ENCODE measurements at regions not wholly inside any gene's neighbourhood (a gene's known extent, or its start where the extent isn't known, plus 50 kb on each side); places are given as distances from the start of the nearest gene placed in this dataset.

DNA sequence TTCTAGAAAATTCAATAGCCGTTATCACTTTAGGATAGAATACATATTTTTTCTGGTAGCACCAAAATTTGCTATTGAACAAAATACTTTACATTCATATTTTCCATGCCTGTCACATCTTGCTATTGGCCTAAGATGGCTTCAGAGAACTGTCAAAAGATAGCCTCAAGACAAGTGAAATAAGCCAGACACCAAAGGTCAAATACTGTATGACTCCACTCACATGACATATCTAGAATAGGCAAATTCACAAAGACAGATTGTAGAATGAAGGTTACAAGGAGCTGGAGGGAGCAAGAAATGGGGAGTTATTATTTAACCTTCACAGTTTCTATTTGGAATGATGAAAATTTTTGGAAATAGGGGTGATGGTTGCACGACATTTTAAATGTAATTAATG is 223.7 kb upstream of the ZC3H12C start:
- Histone ChIP-seq H2AFZ (ENCODE audit: control insufficient read depth, low read depth, low read length) (no peak overlapping the region), H3K4me1 (ENCODE audit: control insufficient read depth, insufficient read depth, low read length) (peaks cover 9% of the 10 kb centered on the region), H3K36me3 (ENCODE audit: control insufficient read depth in 2 of 2, insufficient read depth in 2 of 2, low read length in 1 of 2) (no peaks in the 10 kb centered on the region), H3K27ac (ENCODE audit: control insufficient read depth, insufficient read depth) (no peak overlapping the region), H3K9ac (ENCODE audit: control insufficient read depth, insufficient read depth, low read length) (no peak overlapping the region), H3K27me3 (replicated peaks in 1 of 2; ENCODE audit: control insufficient read depth in 2 of 2, insufficient read depth in 2 of 2, low read length in 1 of 2) (no peaks in the 10 kb centered on the region), H3K4me2 (ENCODE audit: control insufficient read depth, insufficient read depth) (no peak overlapping the region), H3K4me3 (no peak overlapping the region), H3K9me3 (replicated peaks; ENCODE audit: control insufficient read depth, insufficient read depth, low read length) (no peaks in the 10 kb centered on the region), H3K79me2 (ENCODE audit: control insufficient read depth, insufficient read depth, low read length) (no peaks in the 10 kb centered on the region), H4K20me1 (ENCODE audit: control insufficient read depth, insufficient read depth) (no peaks in the 10 kb centered on the region)
- no TSS peak for BruUV-seq (replicated peaks)
- 50% methylated on average over 2 of the region's 2 CpGs for WGBS (ENCODE audit: insufficient coverage, insufficient replicate concordance, low lambda C conversion rate, missing lambda C conversion rate)
- TF ChIP-seq RUNX3 (IDR thresholded peaks at IDR 0.05; ENCODE audit: low read length), result no peak
- no peak for TF ChIP-seq SUPT20H (IDR thresholded peaks at IDR 0.05; ENCODE audit: borderline replicate concordance, control insufficient read depth, low read depth, low read length)
- TF ChIP-seq, protein P1, sequence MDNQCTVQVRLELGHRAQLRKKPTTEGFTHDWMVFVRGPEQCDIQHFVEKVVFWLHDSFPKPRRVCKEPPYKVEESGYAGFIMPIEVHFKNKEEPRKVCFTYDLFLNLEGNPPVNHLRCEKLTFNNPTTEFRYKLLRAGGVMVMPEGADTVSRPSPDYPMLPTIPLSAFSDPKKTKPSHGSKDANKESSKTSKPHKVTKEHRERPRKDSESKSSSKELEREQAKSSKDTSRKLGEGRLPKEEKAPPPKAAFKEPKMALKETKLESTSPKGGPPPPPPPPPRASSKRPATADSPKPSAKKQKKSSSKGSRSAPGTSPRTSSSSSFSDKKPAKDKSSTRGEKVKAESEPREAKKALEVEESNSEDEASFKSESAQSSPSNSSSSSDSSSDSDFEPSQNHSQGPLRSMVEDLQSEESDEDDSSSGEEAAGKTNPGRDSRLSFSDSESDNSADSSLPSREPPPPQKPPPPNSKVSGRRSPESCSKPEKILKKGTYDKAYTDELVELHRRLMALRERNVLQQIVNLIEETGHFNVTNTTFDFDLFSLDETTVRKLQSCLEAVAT (IDR thresholded peaks at IDR 0.05), result no peak
- TF ChIP-seq NR2C1 (IDR thresholded peaks at IDR 0.05), result no peak
- no peak for TF ChIP-seq NFXL1 (IDR thresholded peaks at IDR 0.05; ENCODE audit: borderline replicate concordance)
- no peak for TF ChIP-seq SREBF1 (IDR thresholded peaks at IDR 0.05; ENCODE audit: low read length)
- TF ChIP-seq, protein P2, sequence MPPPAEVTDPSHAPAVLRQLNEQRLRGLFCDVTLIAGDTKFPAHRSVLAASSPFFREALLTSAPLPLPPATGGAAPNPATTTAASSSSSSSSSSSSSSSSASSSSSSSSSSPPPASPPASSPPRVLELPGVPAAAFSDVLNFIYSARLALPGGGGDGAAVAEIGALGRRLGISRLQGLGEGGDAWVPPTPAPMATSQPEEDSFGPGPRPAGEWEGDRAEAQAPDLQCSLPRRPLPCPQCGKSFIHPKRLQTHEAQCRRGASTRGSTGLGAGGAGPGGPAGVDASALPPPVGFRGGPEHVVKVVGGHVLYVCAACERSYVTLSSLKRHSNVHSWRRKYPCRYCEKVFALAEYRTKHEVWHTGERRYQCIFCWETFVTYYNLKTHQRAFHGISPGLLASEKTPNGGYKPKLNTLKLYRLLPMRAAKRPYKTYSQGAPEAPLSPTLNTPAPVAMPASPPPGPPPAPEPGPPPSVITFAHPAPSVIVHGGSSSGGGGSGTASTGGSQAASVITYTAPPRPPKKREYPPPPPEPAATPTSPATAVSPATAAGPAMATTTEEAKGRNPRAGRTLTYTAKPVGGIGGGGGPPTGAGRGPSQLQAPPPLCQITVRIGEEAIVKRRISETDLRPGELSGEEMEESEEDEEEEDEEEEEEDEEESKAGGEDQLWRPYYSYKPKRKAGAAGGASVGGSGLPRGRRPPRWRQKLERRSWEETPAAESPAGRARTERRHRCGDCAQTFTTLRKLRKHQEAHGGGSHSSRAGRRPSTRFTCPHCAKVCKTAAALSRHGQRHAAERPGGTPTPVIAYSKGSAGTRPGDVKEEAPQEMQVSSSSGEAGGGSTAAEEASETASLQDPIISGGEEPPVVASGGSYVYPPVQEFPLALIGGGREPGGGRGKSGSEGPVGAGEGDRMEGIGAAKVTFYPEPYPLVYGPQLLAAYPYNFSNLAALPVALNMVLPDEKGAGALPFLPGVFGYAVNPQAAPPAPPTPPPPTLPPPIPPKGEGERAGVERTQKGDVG (CRISPR knock-in tag; IDR thresholded peaks at IDR 0.05), result no peak
- no peak for TF ChIP-seq E2F8 (IDR thresholded peaks at IDR 0.05; ENCODE audit: low read depth, partially characterized antibody)
- TF ChIP-seq IRF4 (IDR thresholded peaks at IDR 0.05; ENCODE audit: low read depth, low read length), result no peak
- DNase-seq (ENCODE audit: low read depth, low spot score) (no peak), FAIRE-seq (no peak), ATAC-seq (no peak)
- ChIA-PET CTCF (interaction anchor here (0.6 to 1.2 kb wide), 5 partner anchors 12 to 561 kb away, joined by 3 read pairs; no protein-coding TSS in a partner anchor), POLR2A (no interaction called here), SMC1A (ENCODE audit: uncharacterized antibody, unreplicated experiment) (interaction anchor here (0.6 to 1.9 kb wide), 4 partner anchors 15 to 74 kb away, joined by 3 to 5 read pairs (median 4); no protein-coding TSS in a partner anchor), RAD21 (ENCODE audit: unreplicated experiment) (interaction anchor here (1.1 kb wide), 2 partner anchors 18 to 70 kb away, joined by 4 read pairs; no protein-coding TSS in a partner anchor)
- intact Hi-C loops (cut with micrococcal nuclease; ENCODE audit: unreplicated experiment) (no loop called here), in situ Hi-C loops (cut with MboI) (no loop called here)
